Heart right ventricle (tissue), 16 donors: ENCODE measurements at regions not wholly inside any gene's neighbourhood (a gene's known extent, or its start where the extent isn't known, plus 50 kb on each side); places are given as distances from the start of the nearest gene placed in this dataset.

ENCODE experiments used
- ATAC-seq, 8 donors: fragments of 200-7000 bp; cut with Tn5 transposase; one replicate each; pipeline ENCODE4 v1.9.1; 2020; ENCODE audit warnings: mild to moderate bottlenecking in 8 of 8, moderate library complexity in 8 of 8, moderate number of reproducible peaks in 1 of 8
- DNase-seq, 2 donors: peaks; one replicate each; pipeline ENCODE4 v3.0.0-alpha.2; 2020
- H3K27ac ChIP-seq, 10 donors: fragments of 200-600 bp; sonication (generic) in 2 of 10; one replicate each; pipeline versions ENCODE4 v1.5.0 to v1.8.0; 2020 to 2022; ENCODE audit warnings: mild to moderate bottlenecking in 3 of 10
- H3K27me3 ChIP-seq, 7 donors: fragments of 200-600 bp; one replicate each; pipeline ENCODE4 v1.8.0; 2021 to 2022; ENCODE audit warnings: mild to moderate bottlenecking in 2 of 7
- H3K36me3 ChIP-seq, 9 donors: fragments of 200-600 bp; sonication (generic) in 1 of 9; one replicate each; pipeline versions ENCODE4 v1.5.0 to v1.8.0; 2020 to 2022; ENCODE audit warnings: mild to moderate bottlenecking in 2 of 9
- H3K4me1 ChIP-seq, 9 donors: fragments of 200-600 bp; sonication (generic) in 1 of 9; one replicate each; pipeline versions ENCODE4 v1.5.0 to v1.8.0; 2020 to 2022; ENCODE audit warnings: mild to moderate bottlenecking in 4 of 9
- H3K4me3 ChIP-seq, 10 donors: fragments of 200-600 bp; sonication (generic) in 2 of 10; one replicate each; pipeline versions ENCODE4 v1.5.0 to v1.8.0; 2020 to 2022; ENCODE audit warnings: mild to moderate bottlenecking in 7 of 10, moderate library complexity in 2 of 10
- H3K9me3 ChIP-seq, 11 donors: fragments of 200-600 bp in 10 of 11; sonication (generic) in 2 of 11; one replicate each; pipeline versions ENCODE4 v1.5.0 to v1.8.0; 2013 to 2022; ENCODE audit warnings: mild to moderate bottlenecking in 2 of 11, control low read depth in 1 of 11, moderate library complexity in 1 of 11
- WGBS, 2 donors: extraction: QIAGEN DNeasy Blood & Tissue Kit; methylation state at CpG; one replicate each; pipeline ENCODE4 v1.1.7; 2013; ENCODE audit warnings: inconsistent platforms in 1 of 2; 5-methylcytosine and 5-hydroxymethylcytosine counted together
- intact Hi-C, 10 donors: fragments of 100-400 bp; cut with DNase I; formaldehyde crosslinking; loops; one replicate each; pipeline versions ENCODE4 v1.11.1 to v1.14.2; 2022
- TF ChIP-seq, protein P1 (sequence below), 9 donors: fragments of 200-600 bp; sonication (generic) in 2 of 9; IDR thresholded peaks; one replicate each; pipeline versions ENCODE4 v1.5.0 to v1.8.0; 2021 to 2022; ENCODE audit warnings: antibody characterized with exemption in 9 of 9, mild to moderate bottlenecking in 5 of 9, moderate library complexity in 1 of 9
- donor health status: Arrhythmogenic right ventricular cardiomyopathy.
- donor health status: ischemic (EF 13 %, LVEDD 7.1; RV severe dilation, severe dysfunction).
- donor health status: healthy with polysubstance abuse.
- donor health status: DM: no; HTN: yes; CAD: no.
- donor health status: DM: no; HTN: no; CAD: no.
- donor health status: ischemic (EF 25% LVEDD 6.9; RV normal size, moderate dysfunction).
- donor health status: ischemic (EF 25% LVEDD 5.7; RV mildly dilated, moderate dysfunction).
- donor health status: healthy.
- donor health status: DM: yes; HTN: yes; CAD: no.
- donor health status: Ischemic cardiomyopathy.
- donor health status: ischemic (EF 35%, LVEDD 5.7; RV mildly dilated, moderate dysfunction).
- donor health status: nonischemic (EF 11% LVEDD 7.7; RV severe dilation, severe dysfunction).
- donor health status: DM: yes; HTN: yes; CAD: no.
- donor health status: PGD.
- donor health status: ischemic (EF 29% LVEDD 5.4; RV normal size, mild dysfunction).
- donor health status: nonischemic (EF 23%, LVEDD 6.1; RV moderate dilation, normal function).

DNA sequence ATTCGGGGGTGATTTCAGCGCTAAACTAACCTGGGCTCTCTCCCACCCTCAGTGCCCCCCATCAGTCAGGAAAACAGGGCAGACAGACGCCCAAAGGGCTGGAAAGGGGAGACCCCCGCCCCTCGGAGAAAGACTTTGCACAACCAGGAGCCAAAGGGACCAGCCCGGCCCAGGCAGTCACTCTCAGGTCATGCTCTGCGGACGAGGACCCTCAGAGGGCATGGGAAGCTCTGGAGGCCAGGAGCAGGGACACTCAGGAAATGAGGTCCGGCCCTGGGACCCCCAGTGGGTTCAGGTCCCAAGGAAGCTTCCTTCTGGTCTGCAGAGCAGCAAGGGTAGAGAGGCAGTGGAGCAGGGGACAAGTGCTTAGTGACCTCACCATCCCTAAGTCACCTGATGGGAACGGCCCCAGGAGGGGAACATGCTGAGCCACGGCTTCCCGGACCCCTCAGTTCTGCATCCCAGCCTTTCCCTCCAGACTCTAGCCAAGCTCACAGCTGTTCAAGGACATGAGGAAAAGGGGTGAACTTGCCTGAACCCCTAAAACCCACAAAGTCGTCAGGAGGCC is 88.0 kb upstream of the GPC1 start:
- Histone ChIP-seq H3K27me3 (peaks cover 0 to 7% (median 0%) of the 10 kb centered on the region in 7 donors), H3K4me1 (peaks cover 0 to 23% (median 0%) of the 10 kb centered on the region in 9 donors), H3K4me3 (no peak overlapping the region), H3K36me3 (no peaks in the 10 kb centered on the region), H3K27ac (no peak overlapping the region), H3K9me3 (peaks cover 0 to 16% (median 6%) of the 10 kb centered on the region in 11 donors)
- intact Hi-C loops: loop anchor here in 3 of 10 donors (5.0 to 10.0 kb wide), 3 partner anchors 113 to 123 kb away; no protein-coding TSS in a partner anchor
- TF ChIP-seq, protein P1, sequence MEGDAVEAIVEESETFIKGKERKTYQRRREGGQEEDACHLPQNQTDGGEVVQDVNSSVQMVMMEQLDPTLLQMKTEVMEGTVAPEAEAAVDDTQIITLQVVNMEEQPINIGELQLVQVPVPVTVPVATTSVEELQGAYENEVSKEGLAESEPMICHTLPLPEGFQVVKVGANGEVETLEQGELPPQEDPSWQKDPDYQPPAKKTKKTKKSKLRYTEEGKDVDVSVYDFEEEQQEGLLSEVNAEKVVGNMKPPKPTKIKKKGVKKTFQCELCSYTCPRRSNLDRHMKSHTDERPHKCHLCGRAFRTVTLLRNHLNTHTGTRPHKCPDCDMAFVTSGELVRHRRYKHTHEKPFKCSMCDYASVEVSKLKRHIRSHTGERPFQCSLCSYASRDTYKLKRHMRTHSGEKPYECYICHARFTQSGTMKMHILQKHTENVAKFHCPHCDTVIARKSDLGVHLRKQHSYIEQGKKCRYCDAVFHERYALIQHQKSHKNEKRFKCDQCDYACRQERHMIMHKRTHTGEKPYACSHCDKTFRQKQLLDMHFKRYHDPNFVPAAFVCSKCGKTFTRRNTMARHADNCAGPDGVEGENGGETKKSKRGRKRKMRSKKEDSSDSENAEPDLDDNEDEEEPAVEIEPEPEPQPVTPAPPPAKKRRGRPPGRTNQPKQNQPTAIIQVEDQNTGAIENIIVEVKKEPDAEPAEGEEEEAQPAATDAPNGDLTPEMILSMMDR (IDR thresholded peaks at IDR 0.05): no peak
- DNase-seq: no peak
- WGBS, 2 donors: 88 to 89% methylated on average over 13 of the region's 13 CpGs
- ATAC-seq: no peak

- peaks cover 0 to 16% (median 6%) of the 10 kb centered on the region in 11 donors for H3K9me3 ChIP-seq
- DNase-seq (no peak), ATAC-seq (no peak)
- TF ChIP-seq, protein P1 (IDR thresholded peaks at IDR 0.05): no peak
- H3K36me3 ChIP-seq: no peaks in the 10 kb centered on the region
- H3K4me3 ChIP-seq: no peak overlapping the region
- intact Hi-C loops: loop anchor here in 3 of 10 donors (5.0 to 10.0 kb wide), 3 partner anchors 113 to 123 kb away; no protein-coding TSS in a partner anchor
- no peak overlapping the region for H3K27ac ChIP-seq
- H3K4me1 ChIP-seq: peaks cover 0 to 29% (median 0%) of the 10 kb centered on the region in 9 donors
- H3K27me3 ChIP-seq: peaks cover 0 to 7% (median 0%) of the 10 kb centered on the region in 7 donors
- WGBS, 2 donors: 78 to 88% methylated on average over 8 of the region's 8 CpGs
Observed at GRCh38 chr2:240347949-240348500, 87.4 kb upstream of the GPC1 start.

DNA sequence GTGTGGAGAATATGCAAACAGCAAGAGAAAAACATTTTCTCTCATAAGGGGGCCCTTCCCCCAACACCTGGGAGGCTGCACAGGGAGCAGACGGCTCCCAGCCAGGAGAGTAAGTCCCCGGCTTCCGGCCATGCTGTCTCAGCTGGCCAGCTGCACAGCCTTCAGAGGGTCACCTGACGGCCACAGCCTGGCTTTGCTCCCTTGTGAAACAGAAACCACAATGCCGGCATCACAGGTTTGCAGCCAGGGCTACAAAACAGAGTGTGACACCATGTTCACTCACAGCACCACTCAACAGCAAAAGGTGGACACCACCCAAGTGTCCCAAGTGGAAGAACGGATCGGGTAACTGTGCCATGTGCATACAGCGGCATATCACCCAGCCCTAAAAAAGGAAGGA is 86.9 kb upstream of the GPC1 start:
- DNase-seq: no peak

More for the DNA sequence above, 86.9 kb upstream of the GPC1 start:
- intact Hi-C loops: loop anchor here in 3 of 10 donors (5.0 to 10.0 kb wide), 3 partner anchors 114 to 124 kb away; no protein-coding TSS in a partner anchor
- Histone ChIP-seq H3K27ac (no peak overlapping the region), H3K36me3 (no peaks in the 10 kb centered on the region), H3K27me3 (peaks cover 0 to 7% (median 0%) of the 10 kb centered on the region in 7 donors), H3K4me3 (no peak overlapping the region), H3K4me1 (peaks cover 0 to 31% (median 0%) of the 10 kb centered on the region in 9 donors), H3K9me3 (peaks cover 0 to 16% (median 6%) of the 10 kb centered on the region in 11 donors)
- WGBS, 2 donors: 60 to 71% methylated on average over 8 of the region's 8 CpGs
- ATAC-seq: no peak
- TF ChIP-seq, protein P1 (IDR thresholded peaks at IDR 0.05): no peak
